ENCODE measurements at regions not wholly inside any gene's neighbourhood (a gene's known extent, or its start where the extent isn't known, plus 50 kb on each side); places are given as distances from the start of the nearest gene placed in this dataset.

- no peak for TF ChIP-seq CTCF (conservative IDR thresholded peaks at IDR 0.05; ENCODE audit: low read length)
- DNase-seq (ENCODE audit: low read depth): no peak
- no peak overlapping the region for H3K4me3 ChIP-seq (ENCODE audit: low read length)
Observed at GRCh38 chr21:26226724-26227123, 56.2 kb upstream of the APP start.

- H3K4me3 ChIP-seq (ENCODE audit: low read length): no peak overlapping the region
- DNase-seq (ENCODE audit: low read depth): no peak
- TF ChIP-seq CTCF (conservative IDR thresholded peaks at IDR 0.05; ENCODE audit: low read length): no peak
Observed at GRCh38 chr21:26225046-26225445, 54.5 kb upstream of the APP start.

GRCh38 chr21:26224366-26224765 is 53.8 kb upstream of the APP start:
- no peak for TF ChIP-seq CTCF (conservative IDR thresholded peaks at IDR 0.05; ENCODE audit: low read length)
- H3K4me3 ChIP-seq (ENCODE audit: low read length): no peak overlapping the region
- DNase-seq (ENCODE audit: low read depth): no peak

All from AG10803 (cell line).